OCI-LY3 (cell line): ENCODE measurements at regions not wholly inside any gene's neighbourhood (a gene's known extent, or its start where the extent isn't known, plus 50 kb on each side); places are given as distances from the start of the nearest gene placed in this dataset.

ENCODE experiments used
- H2AFZ ChIP-seq: fragments of 200-600, 300-600 bp; shearing (Covaris generic); 2 replicates; pipeline ENCODE4 v1.6.0; 2014; ENCODE audit warnings: antibody characterized with exemption, low read depth, low read length
- H3K27ac ChIP-seq: fragments of 200-600, 300-600 bp; sonication (generic); 2 replicates; pipeline ENCODE4 v1.5.1; 2014; ENCODE audit warnings: mild to moderate bottlenecking, low read length, moderate library complexity, mixed read lengths
- H3K27me3 ChIP-seq: fragments of 200-600, 300-600 bp; sonication (generic); 2 replicates; pipeline ENCODE4 v1.6.1; 2014; ENCODE audit warnings: low read depth, low read length, mixed read lengths
- H3K36me3 ChIP-seq: fragments of 200-600, 300-600 bp; sonication (generic); replicated peaks from 2 replicates; pipeline ENCODE3; 2014; ENCODE audit warnings: low read depth, low read length, mixed read lengths
- H3K4me1 ChIP-seq: fragments of 300-600, 200-600 bp; sonication (generic); 2 replicates; pipeline ENCODE4 v1.6.1; 2014; ENCODE audit warnings: low read length, mixed read lengths
- H3K4me2 ChIP-seq: fragments of 200-600, 300-600 bp; sonication (generic); 2 replicates; pipeline ENCODE4 v1.6.1; 2014; ENCODE audit warnings: low read length, mixed read lengths
- H3K4me3 ChIP-seq: fragments of 300-600, 200-600 bp; sonication (generic); 2 replicates; pipeline ENCODE4 v1.5.1; 2014; ENCODE audit warnings: antibody characterized with exemption, mild to moderate bottlenecking, low read length, moderate library complexity
- H3K79me2 ChIP-seq: fragments of 300-600, 200-600 bp; shearing (Covaris generic); 2 replicates; pipeline ENCODE4 v1.6.1; 2014; ENCODE audit warnings: mild to moderate bottlenecking, low read length, mixed read lengths
- H3K9ac ChIP-seq: fragments of 300-600, 200-600 bp; shearing (Covaris generic); 2 replicates; pipeline ENCODE4 v1.6.0; 2014; ENCODE audit warnings: mild to moderate bottlenecking, low read length, moderate library complexity
- H3K9me3 ChIP-seq: fragments of 200-600, 300-600 bp; shearing (Covaris generic); 2 replicates; pipeline ENCODE4 v1.6.1; 2014; ENCODE audit warnings: low read length, mixed read lengths; ENCODE audit not compliant: insufficient read depth
- H4K20me1 ChIP-seq: fragments of 200-600, 300-600 bp; sonication (generic); 2 replicates; pipeline ENCODE4 v1.6.1; 2016; ENCODE audit warnings: low read length, mixed read lengths; ENCODE audit not compliant: insufficient read depth
- EZH2phosphoT487 ChIP-seq: fragments of 200-600 bp; shearing (Covaris generic); IDR thresholded peaks from 2 replicates; pipeline ENCODE4 v1.6.1; 2018; ENCODE audit warnings: antibody characterized with exemption, mixed run types, low read depth
- TF ChIP-seq, protein P1 (sequence below): fragments of 200-600, 300-600 bp; sonication (generic); IDR thresholded peaks from 2 replicates; pipeline ENCODE4 v1.5.1; 2014; ENCODE audit warnings: antibody characterized with exemption, low read length, low read depth

DNA sequence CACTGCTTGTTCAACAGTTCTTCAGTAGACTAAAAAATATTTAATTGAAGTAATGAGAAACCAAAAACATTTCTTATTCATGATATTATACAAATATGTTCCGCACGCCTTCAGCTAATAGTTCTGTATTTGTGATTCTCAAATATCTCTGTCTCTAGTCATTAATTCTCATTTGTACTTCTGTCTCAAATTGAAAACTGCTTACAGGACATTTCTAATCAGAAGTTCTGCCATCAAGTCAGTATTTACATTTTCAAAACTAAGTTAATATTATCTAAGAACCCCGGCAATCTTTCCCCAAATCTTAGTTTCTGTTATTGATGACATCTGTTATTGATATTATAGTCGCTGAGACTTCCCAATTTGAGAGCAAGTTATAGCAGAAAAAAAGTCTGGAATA lies 78.6 kb upstream of the PGRMC2 start:
- H3K4me2 ChIP-seq, result no peak overlapping the region
- H3K4me1 ChIP-seq, result no peaks in the 10 kb centered on the region
- no peak overlapping the region for H3K9ac ChIP-seq
- no peak overlapping the region for H3K4me3 ChIP-seq
- H3K27me3 ChIP-seq, result no peaks in the 10 kb centered on the region
- no peak for TF ChIP-seq EZH2phosphoT487
- TF ChIP-seq, protein P1, sequence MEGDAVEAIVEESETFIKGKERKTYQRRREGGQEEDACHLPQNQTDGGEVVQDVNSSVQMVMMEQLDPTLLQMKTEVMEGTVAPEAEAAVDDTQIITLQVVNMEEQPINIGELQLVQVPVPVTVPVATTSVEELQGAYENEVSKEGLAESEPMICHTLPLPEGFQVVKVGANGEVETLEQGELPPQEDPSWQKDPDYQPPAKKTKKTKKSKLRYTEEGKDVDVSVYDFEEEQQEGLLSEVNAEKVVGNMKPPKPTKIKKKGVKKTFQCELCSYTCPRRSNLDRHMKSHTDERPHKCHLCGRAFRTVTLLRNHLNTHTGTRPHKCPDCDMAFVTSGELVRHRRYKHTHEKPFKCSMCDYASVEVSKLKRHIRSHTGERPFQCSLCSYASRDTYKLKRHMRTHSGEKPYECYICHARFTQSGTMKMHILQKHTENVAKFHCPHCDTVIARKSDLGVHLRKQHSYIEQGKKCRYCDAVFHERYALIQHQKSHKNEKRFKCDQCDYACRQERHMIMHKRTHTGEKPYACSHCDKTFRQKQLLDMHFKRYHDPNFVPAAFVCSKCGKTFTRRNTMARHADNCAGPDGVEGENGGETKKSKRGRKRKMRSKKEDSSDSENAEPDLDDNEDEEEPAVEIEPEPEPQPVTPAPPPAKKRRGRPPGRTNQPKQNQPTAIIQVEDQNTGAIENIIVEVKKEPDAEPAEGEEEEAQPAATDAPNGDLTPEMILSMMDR, result no peak
- H3K27ac ChIP-seq, result no peak overlapping the region
- no peaks in the 10 kb centered on the region for H3K79me2 ChIP-seq
- no peaks in the 10 kb centered on the region for H4K20me1 ChIP-seq
- no peaks in the 10 kb centered on the region for H3K9me3 ChIP-seq
- H2AFZ ChIP-seq, result no peak overlapping the region
- H3K36me3 ChIP-seq, result no peaks in the 10 kb centered on the region

- Histone ChIP-seq H3K27me3 (no peaks in the 10 kb centered on the region), H3K4me3 (no peak overlapping the region), H4K20me1 (no peaks in the 10 kb centered on the region), H3K79me2 (no peaks in the 10 kb centered on the region), H3K36me3 (no peaks in the 10 kb centered on the region), H3K4me1 (no peaks in the 10 kb centered on the region), H3K27ac (no peak overlapping the region), H3K9me3 (no peaks in the 10 kb centered on the region), H2AFZ (no peak overlapping the region), H3K4me2 (no peak overlapping the region), H3K9ac (no peak overlapping the region)
- TF ChIP-seq EZH2phosphoT487, result no peak
- TF ChIP-seq, protein P1, result no peak
These were observed 77.0 kb upstream of the PGRMC2 start for GRCh38 chr4:128364565-128364964.

DNA sequence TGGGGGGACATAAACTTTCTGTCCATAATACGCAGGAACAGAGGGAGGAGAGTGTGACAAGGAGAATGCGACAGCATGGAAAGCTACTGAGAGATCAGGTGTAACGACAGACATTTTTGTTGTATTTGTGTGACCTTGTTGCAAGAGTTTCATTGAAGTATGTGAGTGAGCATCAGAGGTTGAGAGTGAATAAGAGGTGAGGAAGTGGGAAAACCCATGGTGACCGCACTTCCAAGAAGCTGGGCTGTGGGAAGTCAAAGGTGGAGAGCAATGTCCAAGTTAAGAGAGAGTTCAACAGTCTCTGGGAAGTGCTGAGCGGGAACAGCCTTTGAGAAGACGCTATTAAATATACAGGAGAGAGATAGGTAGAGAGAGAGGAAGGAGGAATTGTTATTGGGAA lies 76.4 kb upstream of the PGRMC2 start:
- H3K27ac ChIP-seq, result no peak overlapping the region
- no peak overlapping the region for H3K9ac ChIP-seq
- no peaks in the 10 kb centered on the region for H3K9me3 ChIP-seq
- H3K27me3 ChIP-seq, result no peaks in the 10 kb centered on the region
- no peaks in the 10 kb centered on the region for H3K79me2 ChIP-seq
- H3K36me3 ChIP-seq, result no peaks in the 10 kb centered on the region
- H3K4me1 ChIP-seq, result no peaks in the 10 kb centered on the region
- H4K20me1 ChIP-seq, result no peaks in the 10 kb centered on the region
- H2AFZ ChIP-seq, result no peak overlapping the region
- H3K4me3 ChIP-seq, result no peak overlapping the region
- no peak overlapping the region for H3K4me2 ChIP-seq
- no peak for TF ChIP-seq EZH2phosphoT487
- TF ChIP-seq, protein P1, result no peak

- Histone ChIP-seq H3K4me3 (no peak overlapping the region), H4K20me1 (no peaks in the 10 kb centered on the region), H3K36me3 (no peaks in the 10 kb centered on the region), H3K79me2 (no peaks in the 10 kb centered on the region), H3K4me2 (no peak overlapping the region), H3K9ac (no peak overlapping the region), H3K9me3 (no peaks in the 10 kb centered on the region), H3K4me1 (no peaks in the 10 kb centered on the region), H2AFZ (no peak overlapping the region), H3K27me3 (no peaks in the 10 kb centered on the region), H3K27ac (no peak overlapping the region)
- no peak for TF ChIP-seq EZH2phosphoT487
- TF ChIP-seq, protein P1, result no peak
These were observed 75.1 kb upstream of the PGRMC2 start for GRCh38 chr4:128362760-128363159.
